MM.1S (cell line): ENCODE measurements at regions not wholly inside any gene's neighbourhood (a gene's known extent, or its start where the extent isn't known, plus 50 kb on each side); places are given as distances from the start of the nearest gene placed in this dataset.

Source experiments
- DNase-seq: peaks from one replicate; pipeline ENCODE4 v3.0.0-alpha.2; 2015
- H2AFZ ChIP-seq: fragments of 300-600 bp; sonication (generic); 2 replicates; pipeline ENCODE4 v1.6.0; 2016; ENCODE audit warnings: antibody characterized with exemption, low read length
- H3F3A ChIP-seq: fragments of 300-600 bp; sonication (generic); 2 replicates; pipeline ENCODE4 v1.6.1; 2016; ENCODE audit warnings: mild to moderate bottlenecking, antibody characterized with exemption, low read length, moderate library complexity, mixed read lengths; ENCODE audit not compliant: insufficient read depth
- H3K27ac ChIP-seq: fragments of 300-600 bp; sonication (generic); 2 replicates; pipeline ENCODE4 v1.5.1; 2016; ENCODE audit warnings: mild to moderate bottlenecking, low read length
- H3K27me3 ChIP-seq: fragments of 300-600 bp; sonication (generic); replicated peaks from 2 replicates; pipeline ENCODE4 v1.6.0; 2016; ENCODE audit warnings: low read length; ENCODE audit not compliant: insufficient read depth
- H3K36me3 ChIP-seq: fragments of 300-600 bp; sonication (generic); replicated peaks from 2 replicates; pipeline ENCODE4 v1.6.1; 2016; ENCODE audit warnings: mild to moderate bottlenecking, low read length, mixed read lengths; ENCODE audit not compliant: insufficient read depth
- H3K4me1 ChIP-seq: fragments of 300-600 bp; sonication (generic); 2 replicates; pipeline ENCODE4 v1.6.1; 2016; ENCODE audit warnings: low read length, mixed read lengths
- H3K4me2 ChIP-seq: fragments of 300-600 bp; sonication (generic); 2 replicates; pipeline ENCODE4 v1.6.0; 2016; ENCODE audit warnings: low read depth, low read length
- H3K4me3 ChIP-seq: fragments of 300-600 bp; sonication (generic); 2 replicates; pipeline ENCODE4 v1.5.1; 2016; ENCODE audit warnings: low read length, mixed read lengths
- H3K79me2 ChIP-seq: fragments of 300-600 bp; sonication (generic); 2 replicates; pipeline ENCODE4 v1.6.1; 2016; ENCODE audit warnings: mixed run types, low read length, mixed read lengths
- H3K9ac ChIP-seq: fragments of 300-600 bp; sonication (generic); 2 replicates; pipeline ENCODE4 v1.6.1; 2016; ENCODE audit warnings: low read length, mixed read lengths
- H3K9me2 ChIP-seq: fragments of 300-600 bp; sonication (generic); replicated peaks from 2 replicates; pipeline ENCODE4 v1.6.1; 2016; ENCODE audit warnings: mild to moderate bottlenecking, low read length, mixed read lengths; ENCODE audit not compliant: insufficient read depth
- H3K9me3 ChIP-seq: fragments of 300-600 bp; sonication (generic); replicated peaks from 2 replicates; pipeline ENCODE4 v1.6.1; 2016; ENCODE audit warnings: mild to moderate bottlenecking, low read length, mixed read lengths; ENCODE audit not compliant: insufficient read depth
- H4K20me1 ChIP-seq: fragments of 300-600 bp; sonication (generic); 2 replicates; pipeline ENCODE4 v1.6.1; 2016; ENCODE audit warnings: mild to moderate bottlenecking, low read length, moderate library complexity, mixed read lengths; ENCODE audit not compliant: insufficient read depth
- CTCF ChIP-seq: fragments of 300-600 bp; sonication (generic); IDR thresholded peaks from 2 replicates; pipeline ENCODE4 v1.5.1; 2016; ENCODE audit warnings: antibody characterized with exemption, low read length, mixed read lengths
- EZH2 ChIP-seq: fragments of 300-600 bp; sonication (generic); optimal IDR thresholded peaks from 2 replicates; pipeline ENCODE3; 2017; ENCODE audit warnings: low read depth, mild to moderate bottlenecking, antibody characterized with exemption, low read length, mixed read lengths
- EZH2phosphoT487 ChIP-seq: fragments of 300-600 bp; sonication (generic); IDR thresholded peaks from 2 replicates; pipeline ENCODE4 v1.6.1; 2018; ENCODE audit warnings: antibody characterized with exemption, low read length

GRCh38 chr19:27759896-27760295 is 1453.1 kb downstream of the UQCRFS1 start:
- Histone ChIP-seq H4K20me1 (no peaks in the 10 kb centered on the region), H2AFZ (no peak overlapping the region), H3F3A (peaks cover 7% of the 10 kb centered on the region), H3K9me3 (no peaks in the 10 kb centered on the region), H3K9me2 (no peaks in the 10 kb centered on the region), H3K4me1 (peaks cover 18% of the 10 kb centered on the region; the same call in 1 of the 2 replicates), H3K4me3 (no peak overlapping the region), H3K27me3 (no peaks in the 10 kb centered on the region), H3K36me3 (no peaks in the 10 kb centered on the region), H3K27ac (no peak overlapping the region), H3K79me2 (no peaks in the 10 kb centered on the region), H3K9ac (no peak overlapping the region), H3K4me2 (no peak overlapping the region)
- TF ChIP-seq EZH2phosphoT487 (no peak), EZH2 (no peak), CTCF (no peak)
- no peak for DNase-seq

- TF ChIP-seq CTCF, result no peak
- no peak for TF ChIP-seq EZH2
- TF ChIP-seq EZH2phosphoT487, result no peak
- peaks cover 8% of the 10 kb centered on the region; the same call in 1 of the 2 replicates for H3K4me1 ChIP-seq
- H3K4me2 ChIP-seq, result no peak overlapping the region
- H3K27me3 ChIP-seq, result no peaks in the 10 kb centered on the region
- no peaks in the 10 kb centered on the region for H3K9me3 ChIP-seq
- no peak overlapping the region for H2AFZ ChIP-seq
- DNase-seq, result no peak
- H3K4me3 ChIP-seq, result no peak overlapping the region
- H3K36me3 ChIP-seq, result no peaks in the 10 kb centered on the region
- H3K27ac ChIP-seq, result no peak overlapping the region
- no peaks in the 10 kb centered on the region for H3K79me2 ChIP-seq
- H4K20me1 ChIP-seq, result no peaks in the 10 kb centered on the region
- H3K9me2 ChIP-seq, result no peaks in the 10 kb centered on the region
- H3F3A ChIP-seq, result no peaks in the 10 kb centered on the region
- H3K9ac ChIP-seq, result no peak overlapping the region
Observed at GRCh38 chr19:27758626-27759505, 1454.1 kb downstream of the UQCRFS1 start.

GRCh38 chr19:27754700-27755099 is 1458.3 kb downstream of the UQCRFS1 start:
- Histone ChIP-seq H3K4me1 (no peaks in the 10 kb centered on the region), H3K27ac (no peak overlapping the region), H3K9ac (no peak overlapping the region), H3K9me3 (no peaks in the 10 kb centered on the region), H3K79me2 (no peaks in the 10 kb centered on the region), H3K4me3 (no peak overlapping the region), H3F3A (no peaks in the 10 kb centered on the region), H4K20me1 (no peaks in the 10 kb centered on the region), H2AFZ (no peak overlapping the region), H3K36me3 (no peaks in the 10 kb centered on the region), H3K9me2 (no peaks in the 10 kb centered on the region), H3K4me2 (no peak overlapping the region), H3K27me3 (no peaks in the 10 kb centered on the region)
- TF ChIP-seq EZH2phosphoT487 (no peak), EZH2 (no peak), CTCF (no peak)
- DNase-seq, result no peak
